CD4-positive, alpha-beta T cell (primary cell): ENCODE measurements at regions not wholly inside any gene's neighbourhood (a gene's known extent, or its start where the extent isn't known, plus 50 kb on each side); places are given as distances from the start of the nearest gene placed in this dataset.

ENCODE experiments used
- ATAC-seq: fragments of 200-7000 bp; cut with Tn5 transposase; one replicate; pipeline ENCODE4 v1.10.0; 2022; ENCODE audit warnings: mild to moderate bottlenecking; ENCODE audit not compliant: poor library complexity
- CTCF ChIA-PET: fragments of 350-600 bp; sonication (Branson Sonifier 250); formaldehyde crosslinking; loops from one replicate; lab custom pipeline; 2021; ENCODE audit warnings: antibody characterized with exemption, inconsistent platforms; lab: Charles Lee
- POLR2A ChIA-PET: fragments of 350-600 bp; sonication (Branson Sonifier 250); formaldehyde crosslinking; loops from one replicate; lab custom pipeline; 2021; ENCODE audit warnings: antibody characterized with exemption, inconsistent platforms; lab: Charles Lee
- DNase-seq, 14 experiments: peaks; one replicate each; pipeline ENCODE4 v3.0.0-alpha.2; 2013 to 2020; ENCODE audit warnings: mixed read lengths in 2 of 14
- H3K27ac ChIP-seq, 2 donors: one replicate each; pipeline versions ENCODE4 v1.5.1 to v1.7.0; 2013; ENCODE audit warnings: low read length in 2 of 2, low read depth in 1 of 2, mild to moderate bottlenecking in 1 of 2
- H3K27me3 ChIP-seq, 2 experiments: 1 replicate in 1 of 2; 2 replicates in 1 of 2; pipeline versions ENCODE4 v1.6.1 to v1.7.0; 2013; ENCODE audit warnings: low read length in 2 of 2, control low read depth in 1 of 2, mild to moderate bottlenecking in 1 of 2, moderate library complexity in 1 of 2; ENCODE audit not compliant: insufficient read depth in 2 of 2, control insufficient read depth in 1 of 2
- H3K36me3 ChIP-seq: one replicate; pipeline ENCODE4 v1.6.1; 2013; ENCODE audit warnings: low read length, control low read depth; ENCODE audit not compliant: insufficient read depth
- H3K4me1 ChIP-seq: one replicate; pipeline ENCODE4 v1.6.1; 2013; ENCODE audit warnings: low read length, control low read depth; ENCODE audit not compliant: insufficient read depth
- H3K4me3 ChIP-seq: one replicate; pipeline ENCODE4 v1.5.1; 2013; ENCODE audit warnings: mild to moderate bottlenecking, low read length, moderate library complexity
- H3K9me3 ChIP-seq, 2 experiments: 1 replicate in 1 of 2; 2 replicates in 1 of 2; pipeline versions ENCODE4 v1.6.1 to v1.7.0; 2013; ENCODE audit warnings: low read length in 2 of 2, mild to moderate bottlenecking in 2 of 2, control low read depth in 1 of 2, moderate library complexity in 1 of 2; ENCODE audit not compliant: control insufficient read depth in 1 of 2, insufficient read depth in 1 of 2
- H3K27ac Mint-ChIP-seq: one replicate; pipeline ENCODE4 v1.8.0; 2020; ENCODE audit warnings: mixed read lengths
- H3K27me3 Mint-ChIP-seq: one replicate; pipeline ENCODE4 v1.8.0; 2021; ENCODE audit warnings: mixed read lengths
- H3K36me3 Mint-ChIP-seq: one replicate; pipeline ENCODE4 v1.8.0; 2021; ENCODE audit warnings: low read depth, mixed read lengths
- H3K4me1 Mint-ChIP-seq: one replicate; pipeline ENCODE4 v1.8.0; 2021; ENCODE audit warnings: low read depth, mixed read lengths
- H3K4me3 Mint-ChIP-seq: one replicate; pipeline ENCODE4 v1.8.0; 2020; ENCODE audit warnings: mild to moderate bottlenecking, mixed read lengths
- H3K9me3 Mint-ChIP-seq: one replicate; pipeline ENCODE4 v1.8.0; 2020; ENCODE audit warnings: mixed read lengths
- CTCF ChIP-seq: fragments of 200-600 bp; IDR thresholded peaks from one replicate; pipeline ENCODE4 v1.8.0; 2022; ENCODE audit warnings: antibody characterized with exemption, mild to moderate bottlenecking
- intact Hi-C, 2 experiments: fragments of 100-400 bp; cut with DNase I in 1 of 2; cut with micrococcal nuclease in 1 of 2; formaldehyde crosslinking; loops; one replicate each; pipeline versions ENCODE4 v1.15.1 to v1.9.0; 2023 to 2025; cut with DNase I, micrococcal nuclease

DNA sequence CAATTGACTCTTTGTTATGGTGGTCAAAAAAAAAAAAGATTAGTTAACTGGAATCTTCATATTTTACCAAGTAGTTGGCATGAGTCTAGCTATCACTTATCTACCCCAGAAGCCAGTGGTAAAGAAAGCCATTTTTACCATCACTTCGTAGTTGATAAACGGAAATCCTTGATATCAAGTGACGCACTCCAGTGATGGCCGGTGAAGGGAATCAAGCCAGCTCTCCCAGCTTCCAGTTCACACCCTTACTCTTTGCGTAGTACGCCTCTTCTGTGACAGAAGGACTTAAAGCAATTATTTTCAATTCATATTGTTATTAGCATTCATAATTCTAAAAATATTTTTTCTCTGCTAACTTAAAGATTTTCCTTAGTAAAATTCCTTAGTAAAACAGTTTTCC is 447.9 kb downstream of the GPATCH2 start:
- TF ChIP-seq CTCF, result no peak
- Histone ChIP-seq H3K36me3 (no peaks in the 10 kb centered on the region), H3K27me3 (no peaks in the 10 kb centered on the region), H3K4me3 (no peak overlapping the region), H3K4me1 (no peaks in the 10 kb centered on the region), H3K9me3 (peaks cover 0 to 4% of the 10 kb centered on the region in 2 experiments), H3K27ac (no peak overlapping the region)
- H3K4me1 Mint-ChIP-seq, result no peaks in the 10 kb centered on the region
- H3K27ac Mint-ChIP-seq, result no peak overlapping the region
- no peak overlapping the region for H3K4me3 Mint-ChIP-seq
- ChIA-PET CTCF (no interaction called here), POLR2A (no interaction called here)
- H3K9me3 Mint-ChIP-seq, result peaks cover 8% of the 10 kb centered on the region
- intact Hi-C loops, result no loop called here
- H3K36me3 Mint-ChIP-seq, result no peaks in the 10 kb centered on the region
- no peak for DNase-seq
- H3K27me3 Mint-ChIP-seq, result no peaks in the 10 kb centered on the region
- ATAC-seq, result no peak

DNA sequence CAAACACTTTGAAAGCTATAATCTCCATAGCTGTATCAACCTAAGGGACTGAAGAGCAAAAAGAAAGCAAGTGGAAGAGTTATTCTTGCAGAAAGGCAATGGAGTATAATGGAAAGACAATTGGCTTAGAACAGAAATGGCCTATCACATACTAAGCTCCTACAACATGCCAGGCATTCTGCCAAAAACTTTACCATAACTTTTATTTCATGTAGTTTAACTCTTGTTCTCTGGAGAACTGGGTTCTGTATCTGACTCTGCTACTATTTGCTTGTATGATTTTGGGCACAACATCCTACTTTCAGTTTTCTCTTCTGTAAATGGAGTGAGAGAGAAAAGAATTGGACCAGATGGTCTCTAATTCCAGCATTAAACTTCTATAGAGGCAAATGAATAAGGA is 449.1 kb downstream of the GPATCH2 start:
- H3K9me3 Mint-ChIP-seq, result peaks cover 2% of the 10 kb centered on the region
- Histone ChIP-seq H3K27ac (no peak overlapping the region), H3K27me3 (no peaks in the 10 kb centered on the region), H3K4me1 (no peaks in the 10 kb centered on the region), H3K36me3 (no peaks in the 10 kb centered on the region), H3K9me3 (no peaks in the 10 kb centered on the region), H3K4me3 (no peak overlapping the region)
- no peak overlapping the region for H3K27ac Mint-ChIP-seq
- H3K4me3 Mint-ChIP-seq, result no peak overlapping the region
- no peaks in the 10 kb centered on the region for H3K27me3 Mint-ChIP-seq
- no peaks in the 10 kb centered on the region for H3K36me3 Mint-ChIP-seq
- POLR2A ChIA-PET, result no interaction called here
- no peaks in the 10 kb centered on the region for H3K4me1 Mint-ChIP-seq
- TF ChIP-seq CTCF, result no peak
- intact Hi-C loops, result no loop called here
- ATAC-seq, result no peak
- DNase-seq, result no peak
- CTCF ChIA-PET, result no interaction called here

GRCh38 chr1:217181176-217181746 is 449.6 kb downstream of the GPATCH2 start:
- intact Hi-C loops, result no loop called here
- ChIA-PET CTCF (no interaction called here), POLR2A (no interaction called here)
- ATAC-seq, result no peak
- H3K4me3 ChIP-seq, result no peak overlapping the region
- no peaks in the 10 kb centered on the region for H3K4me1 ChIP-seq
- Mint-ChIP-seq H3K4me1 (no peaks in the 10 kb centered on the region), H3K27me3 (no peaks in the 10 kb centered on the region), H3K4me3 (no peak overlapping the region), H3K9me3 (peaks cover 2% of the 10 kb centered on the region), H3K36me3 (no peaks in the 10 kb centered on the region), H3K27ac (no peak overlapping the region)
- no peaks in the 10 kb centered on the region for H3K9me3 ChIP-seq
- DNase-seq, result no peak
- no peaks in the 10 kb centered on the region for H3K36me3 ChIP-seq
- H3K27me3 ChIP-seq, result no peaks in the 10 kb centered on the region
- H3K27ac ChIP-seq, result no peak overlapping the region
- no peak for TF ChIP-seq CTCF
